Amygdala (tissue), 56 donors: ENCODE measurements at regions not wholly inside any gene's neighbourhood (a gene's known extent, or its start where the extent isn't known, plus 50 kb on each side); places are given as distances from the start of the nearest gene placed in this dataset.
"Not testable (repeated sequence)": the region's sequence is repeated elsewhere in the genome, so short reads cannot be mapped to it uniquely, and the experiment has no call there.

Experiments
- DNase-seq, 56 donors: peaks; one replicate each; lab custom pipeline; 2025; lab: John Stamatoyannopoulos, UW

- DNase-seq: no peak
Measured at GRCh38 chr16:8458481-8459046, 131.7 kb downstream of the TMEM114 start.

- DNase-seq: no peak
Measured at GRCh38 chr16:8453359-8453758, 137.0 kb downstream of the TMEM114 start.

- DNase-seq: no peak
Measured at GRCh38 chr16:8452941-8453340, 137.4 kb downstream of the TMEM114 start.

- no peak for DNase-seq
Measured at GRCh38 chr16:8436931-8437330, 153.4 kb downstream of the TMEM114 start.

- no peak for DNase-seq
Measured at GRCh38 chr16:8431783-8432182, 158.5 kb downstream of the TMEM114 start.

GRCh38 chr16:8430401-8430800 lies 159.9 kb downstream of the TMEM114 start:
- no peak for DNase-seq

GRCh38 chr16:8426569-8426968 lies 163.7 kb downstream of the TMEM114 start:
- no peak for DNase-seq

- DNase-seq: no peak
Measured at GRCh38 chr16:8417145-8417544, 173.2 kb downstream of the TMEM114 start.

- no peak for DNase-seq
Measured at GRCh38 chr16:8408855-8409567, 181.3 kb downstream of the TMEM114 start.

- DNase-seq: peak in 1 of 56 donors; percentile 2
Measured at GRCh38 chr16:8407351-8407750, 183.0 kb downstream of the TMEM114 start.

- DNase-seq: no peak
Measured at GRCh38 chr16:8403978-8404749, 186.1 kb downstream of the TMEM114 start.

- no peak for DNase-seq
Measured at GRCh38 chr16:8402981-8403843, 187.1 kb downstream of the TMEM114 start.

GRCh38 chr16:8400683-8401082 lies 189.6 kb downstream of the TMEM114 start:
- not testable (repeated sequence) for DNase-seq

- no peak for DNase-seq
Measured at GRCh38 chr16:8398548-8398947, 191.8 kb downstream of the TMEM114 start.

- no peak for DNase-seq
Measured at GRCh38 chr16:8397223-8397622, 193.1 kb downstream of the TMEM114 start.

GRCh38 chr16:8396463-8396862 lies 193.8 kb downstream of the TMEM114 start:
- DNase-seq: no peak

- DNase-seq: no peak
Measured at GRCh38 chr16:8391257-8391656, 199.1 kb downstream of the TMEM114 start.

GRCh38 chr16:8388684-8389083 lies 201.6 kb downstream of the TMEM114 start:
- DNase-seq: no peak

- DNase-seq: no peak
Measured at GRCh38 chr16:8381814-8382213, 208.5 kb downstream of the TMEM114 start.

GRCh38 chr16:8380311-8380710 lies 210.0 kb downstream of the TMEM114 start:
- no peak for DNase-seq

- DNase-seq: no peak
Measured at GRCh38 chr16:8377864-8378263, 212.4 kb downstream of the TMEM114 start.
